H9 (cell line): ENCODE measurements at regions not wholly inside any gene's neighbourhood (a gene's known extent, or its start where the extent isn't known, plus 50 kb on each side); places are given as distances from the start of the nearest gene placed in this dataset.

Experiments used
- DNase-seq: peaks from one replicate; pipeline ENCODE4 v3.0.0-alpha.2; 2017
- H2AFZ ChIP-seq: one replicate; pipeline ENCODE4 v1.6.1; 2013; ENCODE audit warnings: mild to moderate bottlenecking, low read length, control low read depth, moderate library complexity
- H2AK5ac ChIP-seq: 2 replicates; pipeline ENCODE4 v1.6.1; 2013; ENCODE audit warnings: low read length, control low read depth, mixed read lengths; ENCODE audit not compliant: insufficient read length
- H2BK120ac ChIP-seq: one replicate; pipeline ENCODE4 v1.6.1; 2013; ENCODE audit warnings: low read depth, mild to moderate bottlenecking, low read length, control low read depth, inconsistent platforms; ENCODE audit not compliant: poor library complexity, severe bottlenecking
- H2BK12ac ChIP-seq: 2 replicates; pipeline ENCODE4 v1.6.1; 2013; ENCODE audit warnings: low read length, control low read depth, mixed read lengths, low read depth; ENCODE audit not compliant: insufficient read length
- H2BK15ac ChIP-seq: 2 replicates; pipeline ENCODE4 v1.6.1; 2013; ENCODE audit warnings: low read depth, low read length, control low read depth
- H2BK20ac ChIP-seq: one replicate; pipeline ENCODE4 v1.6.1; 2013; ENCODE audit warnings: low read depth, mild to moderate bottlenecking, low read length, control low read depth, inconsistent platforms; ENCODE audit not compliant: poor library complexity, severe bottlenecking
- H2BK5ac ChIP-seq: 2 replicates; pipeline ENCODE4 v1.6.1; 2013; ENCODE audit warnings: low read length, control low read depth, mixed read lengths; ENCODE audit not compliant: insufficient read length
- H3K14ac ChIP-seq: 2 replicates; pipeline ENCODE4 v1.6.1; 2013; ENCODE audit warnings: low read length, control low read depth; ENCODE audit not compliant: insufficient read depth
- H3K18ac ChIP-seq: 2 replicates; pipeline ENCODE4 v1.6.1; 2013; ENCODE audit warnings: low read depth, mild to moderate bottlenecking, mixed read lengths, low read length, control low read depth; ENCODE audit not compliant: insufficient read length
- H3K23ac ChIP-seq: 2 replicates; pipeline ENCODE4 v1.6.1; 2013; ENCODE audit warnings: low read length, control low read depth, mixed read lengths, low read depth; ENCODE audit not compliant: insufficient read length
- H3K23me2 ChIP-seq: 2 replicates; pipeline ENCODE4 v1.6.1; 2013; ENCODE audit warnings: low read depth, mild to moderate bottlenecking, mixed read lengths, low read length, control low read depth; ENCODE audit not compliant: insufficient read length, poor library complexity, severe bottlenecking
- H3K27ac ChIP-seq: 2 replicates; pipeline ENCODE4 v1.5.1; 2013; ENCODE audit warnings: low read length, control low read depth, mixed read lengths, low read depth; ENCODE audit not compliant: insufficient read length
- H3K27me3 ChIP-seq: 2 replicates; pipeline ENCODE4 v1.6.1; 2013; ENCODE audit warnings: low read length, control low read depth, inconsistent platforms; ENCODE audit not compliant: insufficient read depth
- H3K4ac ChIP-seq: 2 replicates; pipeline ENCODE4 v1.6.1; 2013; ENCODE audit warnings: low read depth, mild to moderate bottlenecking, control low read depth, inconsistent platforms, low read length, moderate library complexity
- H3K4me1 ChIP-seq: 2 replicates; pipeline ENCODE4 v1.6.1; 2013; ENCODE audit warnings: low read length, control low read depth, inconsistent platforms; ENCODE audit not compliant: insufficient read depth
- H3K4me2 ChIP-seq: 2 replicates; pipeline ENCODE4 v1.6.1; 2013; ENCODE audit warnings: low read length, control low read depth, mixed read lengths; ENCODE audit not compliant: insufficient read length, insufficient read depth
- H3K56ac ChIP-seq: 2 replicates; pipeline ENCODE4 v1.6.1; 2013; ENCODE audit warnings: low read depth, mild to moderate bottlenecking, mixed read lengths, low read length, control low read depth; ENCODE audit not compliant: insufficient read length
- H3K79me1 ChIP-seq: 2 replicates; pipeline ENCODE4 v1.6.1; 2013; ENCODE audit warnings: low read depth, mild to moderate bottlenecking, moderate library complexity, low read length, control low read depth, inconsistent platforms; ENCODE audit not compliant: insufficient read depth, poor library complexity, severe bottlenecking
- H3K79me2 ChIP-seq: 2 replicates; pipeline ENCODE4 v1.6.1; 2013; ENCODE audit warnings: low read length, control low read depth, inconsistent platforms; ENCODE audit not compliant: insufficient read depth
- H3K9ac ChIP-seq: 2 replicates; pipeline ENCODE4 v1.6.1; 2013; ENCODE audit warnings: low read length, control low read depth, mixed read lengths; ENCODE audit not compliant: insufficient read length; ENCODE audit errors: extremely low read depth
- H3K9me3 ChIP-seq: one replicate; pipeline ENCODE4 v1.6.1; 2013; ENCODE audit warnings: low read depth, low read length, inconsistent platforms; ENCODE audit not compliant: control insufficient read depth
- H3T11ph ChIP-seq: one replicate; pipeline ENCODE4 v1.6.1; 2013; ENCODE audit warnings: mild to moderate bottlenecking, low read length, control low read depth, inconsistent platforms
- H4K20me1 ChIP-seq: one replicate; pipeline ENCODE4 v1.6.1; 2013; ENCODE audit not compliant: control insufficient read depth, insufficient read length, insufficient read depth
- H4K5ac ChIP-seq: 2 replicates; pipeline ENCODE4 v1.6.1; 2013; ENCODE audit warnings: low read depth, mild to moderate bottlenecking, mixed read lengths, low read length, control low read depth; ENCODE audit not compliant: insufficient read length
- H4K8ac ChIP-seq: replicated peaks from 2 replicates; pipeline ENCODE4 v1.6.1; 2013; ENCODE audit warnings: low read length, control low read depth, mixed read lengths, low read depth; ENCODE audit not compliant: insufficient read length
- H4K91ac ChIP-seq: 2 replicates; pipeline ENCODE4 v1.6.1; 2013; ENCODE audit warnings: low read depth, mild to moderate bottlenecking, moderate library complexity, mixed read lengths, low read length, control low read depth; ENCODE audit not compliant: insufficient read length
- H3K27ac Mint-ChIP-seq, 3 experiments: 2 replicates in 2 of 3; 3 replicates in 1 of 3; pipeline ENCODE4 v1.8.0; 2020 to 2021; ENCODE audit warnings: mixed read lengths in 3 of 3, mild to moderate bottlenecking in 1 of 3, moderate library complexity in 1 of 3
- H3K27me3 Mint-ChIP-seq: 2 replicates; pipeline ENCODE4 v1.8.0; 2021; ENCODE audit warnings: low read depth, mild to moderate bottlenecking, moderate library complexity, mixed read lengths
- H3K36me3 Mint-ChIP-seq, 3 experiments: 2 replicates in 2 of 3; 3 replicates in 1 of 3; pipeline ENCODE4 v1.8.0; 2020 to 2021; ENCODE audit warnings: low read depth in 3 of 3, mixed read lengths in 3 of 3; ENCODE audit not compliant: insufficient read depth in 1 of 3
- H3K4me1 Mint-ChIP-seq, 2 experiments: 2 replicates each; pipeline ENCODE4 v1.8.0; 2020; ENCODE audit warnings: mixed read lengths in 2 of 2
- H3K4me3 Mint-ChIP-seq, 2 experiments: 2 replicates in 1 of 2; 3 replicates in 1 of 2; pipeline ENCODE4 v1.8.0; 2020 to 2021; ENCODE audit warnings: mild to moderate bottlenecking in 2 of 2, mixed read lengths in 2 of 2, moderate library complexity in 1 of 2
- H3K9me3 Mint-ChIP-seq, 2 experiments: 2 replicates in 1 of 2; 3 replicates in 1 of 2; pipeline ENCODE4 v1.8.0; 2020; ENCODE audit warnings: mild to moderate bottlenecking in 2 of 2, mixed read lengths in 2 of 2, moderate library complexity in 1 of 2
- WGBS: extraction: QIAGEN DNeasy Blood & Tissue Kit; methylation state at CpG from one replicate; pipeline ENCODE4 v1.1.7; 2013; ENCODE audit warnings: missing lambda C conversion rate, low lambda C conversion rate, mixed read lengths; ENCODE audit not compliant: insufficient read length; ENCODE audit errors: extremely low coverage; 5-methylcytosine and 5-hydroxymethylcytosine counted together
- TF ChIP-seq, protein P1 (sequence below): fragments of 200-600 bp; sonication (generic); conservative IDR thresholded peaks from 3 replicates; pipeline ENCODE4 v1.8.0; 2021; ENCODE audit warnings: antibody characterized with exemption, mild to moderate bottlenecking

DNA sequence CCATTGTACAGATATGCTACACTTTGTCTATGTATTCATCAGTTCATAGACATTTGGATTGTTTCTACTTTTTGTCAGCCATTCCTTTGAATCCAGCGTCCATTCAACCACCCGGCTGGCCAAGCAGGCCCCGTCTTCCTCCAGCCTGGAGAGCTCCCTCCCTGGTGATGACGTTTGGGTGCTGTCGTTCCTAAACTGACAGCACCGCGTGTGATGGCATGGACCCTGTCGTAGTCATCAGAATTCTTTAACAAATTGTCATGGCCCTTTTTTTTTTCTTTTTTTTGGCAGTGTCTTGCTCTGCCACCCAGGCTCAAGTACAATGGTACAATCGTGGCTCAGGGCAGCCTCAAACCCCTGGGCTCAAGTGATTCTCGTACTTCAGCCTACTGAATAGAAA is 138.6 kb upstream of the ERRFI1 start:
- Histone ChIP-seq H3K27ac (no peak overlapping the region), H4K91ac (no peak overlapping the region)
- DNase-seq, result no peak

More for the DNA sequence above, 138.6 kb upstream of the ERRFI1 start:
- Histone ChIP-seq H3K4me2 (no peak overlapping the region), H3K79me1 (no peaks in the 10 kb centered on the region), H2BK20ac (no peak overlapping the region), H3K18ac (no peak overlapping the region), H3K56ac (no peak overlapping the region), H2BK120ac (no peak overlapping the region), H3K23ac (no peak overlapping the region), H3K9me3 (no peaks in the 10 kb centered on the region), H3K23me2 (no peaks in the 10 kb centered on the region), H2BK15ac (no peak overlapping the region), H2BK5ac (no peak overlapping the region), H2AK5ac (no peak overlapping the region), H3K27me3 (no peaks in the 10 kb centered on the region), H4K20me1 (no peaks in the 10 kb centered on the region), H3K4ac (no peak overlapping the region), H4K5ac (no peak overlapping the region), H2AFZ (no peak overlapping the region), H3K9ac (no peak overlapping the region), H3K4me1 (peaks cover 15% of the 10 kb centered on the region; the same call in 1 of the 2 replicates), H4K8ac (no peak overlapping the region), H3T11ph (no peak overlapping the region), H2BK12ac (no peak overlapping the region), H3K14ac (no peak overlapping the region), H3K79me2 (no peaks in the 10 kb centered on the region)
- Mint-ChIP-seq H3K4me3 (no peak overlapping the region), H3K27me3 (no peaks in the 10 kb centered on the region; the same call in none of the 2 replicates), H3K27ac (no peak overlapping the region), H3K36me3 (no peaks in the 10 kb centered on the region; a peak in 1 of 7 replicates), H3K4me1 (peaks cover 29 to 34% of the 10 kb centered on the region in 2 experiments), H3K9me3 (no peaks in the 10 kb centered on the region)
- TF ChIP-seq, protein P1, sequence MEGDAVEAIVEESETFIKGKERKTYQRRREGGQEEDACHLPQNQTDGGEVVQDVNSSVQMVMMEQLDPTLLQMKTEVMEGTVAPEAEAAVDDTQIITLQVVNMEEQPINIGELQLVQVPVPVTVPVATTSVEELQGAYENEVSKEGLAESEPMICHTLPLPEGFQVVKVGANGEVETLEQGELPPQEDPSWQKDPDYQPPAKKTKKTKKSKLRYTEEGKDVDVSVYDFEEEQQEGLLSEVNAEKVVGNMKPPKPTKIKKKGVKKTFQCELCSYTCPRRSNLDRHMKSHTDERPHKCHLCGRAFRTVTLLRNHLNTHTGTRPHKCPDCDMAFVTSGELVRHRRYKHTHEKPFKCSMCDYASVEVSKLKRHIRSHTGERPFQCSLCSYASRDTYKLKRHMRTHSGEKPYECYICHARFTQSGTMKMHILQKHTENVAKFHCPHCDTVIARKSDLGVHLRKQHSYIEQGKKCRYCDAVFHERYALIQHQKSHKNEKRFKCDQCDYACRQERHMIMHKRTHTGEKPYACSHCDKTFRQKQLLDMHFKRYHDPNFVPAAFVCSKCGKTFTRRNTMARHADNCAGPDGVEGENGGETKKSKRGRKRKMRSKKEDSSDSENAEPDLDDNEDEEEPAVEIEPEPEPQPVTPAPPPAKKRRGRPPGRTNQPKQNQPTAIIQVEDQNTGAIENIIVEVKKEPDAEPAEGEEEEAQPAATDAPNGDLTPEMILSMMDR, result no peak
- WGBS, result no CpG with 5 or more reads among the region's 10 CpGs
